Gastroesophageal sphincter (tissue), 3 donors: ENCODE measurements at regions not wholly inside any gene's neighbourhood (a gene's known extent, or its start where the extent isn't known, plus 50 kb on each side); places are given as distances from the start of the nearest gene placed in this dataset.

ENCODE experiments used
- POLR2AphosphoS5 ChIP-seq: sonication (generic); formaldehyde crosslinking; IDR thresholded peaks from one replicate; pipeline ENCODE4 v1.6.1; 2017; ENCODE audit warnings: antibody characterized with exemption
- TF ChIP-seq, protein P1 (sequence below), 4 experiments: fragments of 200-600 bp in 2 of 4; fragments of 450-650 bp in 2 of 4; sonication (generic) in 1 of 4; IDR thresholded peaks; one replicate each; pipeline ENCODE4 v1.5.1; 2017 to 2019; ENCODE audit warnings: antibody characterized with exemption in 4 of 4, mild to moderate bottlenecking in 2 of 4, moderate library complexity in 2 of 4

GRCh38 chr14:82587226-82587625, 1053.6 kb upstream of the SEL1L start:
- TF ChIP-seq POLR2AphosphoS5 = no peak
- TF ChIP-seq, protein P1, sequence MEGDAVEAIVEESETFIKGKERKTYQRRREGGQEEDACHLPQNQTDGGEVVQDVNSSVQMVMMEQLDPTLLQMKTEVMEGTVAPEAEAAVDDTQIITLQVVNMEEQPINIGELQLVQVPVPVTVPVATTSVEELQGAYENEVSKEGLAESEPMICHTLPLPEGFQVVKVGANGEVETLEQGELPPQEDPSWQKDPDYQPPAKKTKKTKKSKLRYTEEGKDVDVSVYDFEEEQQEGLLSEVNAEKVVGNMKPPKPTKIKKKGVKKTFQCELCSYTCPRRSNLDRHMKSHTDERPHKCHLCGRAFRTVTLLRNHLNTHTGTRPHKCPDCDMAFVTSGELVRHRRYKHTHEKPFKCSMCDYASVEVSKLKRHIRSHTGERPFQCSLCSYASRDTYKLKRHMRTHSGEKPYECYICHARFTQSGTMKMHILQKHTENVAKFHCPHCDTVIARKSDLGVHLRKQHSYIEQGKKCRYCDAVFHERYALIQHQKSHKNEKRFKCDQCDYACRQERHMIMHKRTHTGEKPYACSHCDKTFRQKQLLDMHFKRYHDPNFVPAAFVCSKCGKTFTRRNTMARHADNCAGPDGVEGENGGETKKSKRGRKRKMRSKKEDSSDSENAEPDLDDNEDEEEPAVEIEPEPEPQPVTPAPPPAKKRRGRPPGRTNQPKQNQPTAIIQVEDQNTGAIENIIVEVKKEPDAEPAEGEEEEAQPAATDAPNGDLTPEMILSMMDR (IDR thresholded peaks at IDR 0.05) = no peak
